SU-DHL-6 (cell line): ENCODE measurements at regions not wholly inside any gene's neighbourhood (a gene's known extent, or its start where the extent isn't known, plus 50 kb on each side); places are given as distances from the start of the nearest gene placed in this dataset.

Experiments
- H2AFZ ChIP-seq: fragments of 200-600 bp; sonication (generic); 2 replicates; pipeline ENCODE4 v1.6.1; 2014; ENCODE audit warnings: low read depth, mild to moderate bottlenecking, moderate library complexity, mixed read lengths, antibody characterized with exemption, low read length; ENCODE audit not compliant: severe bottlenecking
- H3F3A ChIP-seq: fragments of 200-600 bp; shearing (Covaris generic); 2 replicates; pipeline ENCODE4 v1.6.0; 2016; ENCODE audit warnings: antibody characterized with exemption, mild to moderate bottlenecking; ENCODE audit not compliant: insufficient read depth
- H3K27ac ChIP-seq: fragments of 200-600 bp; sonication (generic); 2 replicates; pipeline ENCODE4 v1.5.1; 2016; ENCODE audit warnings: low read depth, mild to moderate bottlenecking, low read length, moderate library complexity, mixed read lengths
- H3K27me3 ChIP-seq: fragments of 200-600 bp; sonication (generic), shearing (Covaris generic); 2 replicates; pipeline ENCODE4 v1.6.0; 2014; ENCODE audit warnings: mild to moderate bottlenecking, low read length
- H3K36me3 ChIP-seq: fragments of 200-600 bp; sonication (generic); 2 replicates; pipeline ENCODE4 v1.6.1; 2014; ENCODE audit warnings: mild to moderate bottlenecking, low read length, mixed read lengths
- H3K4me2 ChIP-seq: fragments of 300-600, 200-600 bp; shearing (Covaris generic), sonication (generic); 2 replicates; pipeline ENCODE4 v1.6.0; 2014; ENCODE audit warnings: low read length, low read depth, mild to moderate bottlenecking; ENCODE audit not compliant: poor library complexity, severe bottlenecking
- H3K4me3 ChIP-seq: fragments of 200-600 bp; sonication (generic); 2 replicates; pipeline ENCODE4 v1.5.1; 2014; ENCODE audit warnings: antibody characterized with exemption, low read length, mild to moderate bottlenecking, mixed read lengths; ENCODE audit not compliant: insufficient read depth, poor library complexity, severe bottlenecking
- H3K79me2 ChIP-seq: fragments of 200-600 bp; sonication (generic); 2 replicates; pipeline ENCODE4 v1.6.1; 2014; ENCODE audit warnings: mild to moderate bottlenecking, low read length, moderate library complexity; ENCODE audit not compliant: insufficient read depth
- H3K9ac ChIP-seq: fragments of 200-600 bp; sonication (generic); 2 replicates; pipeline ENCODE4 v1.7.0; 2014; ENCODE audit warnings: mild to moderate bottlenecking, low read length
- H3K9me2 ChIP-seq: fragments of 200-600 bp; sonication (generic); replicated peaks from 2 replicates; pipeline ENCODE4 v1.6.1; 2014; ENCODE audit warnings: low read length; ENCODE audit not compliant: insufficient read depth
- H3K9me3 ChIP-seq: fragments of 200-600 bp; sonication (generic); 2 replicates; pipeline ENCODE4 v1.6.1; 2014; ENCODE audit warnings: low read length, mixed read lengths; ENCODE audit not compliant: insufficient read depth
- H4K20me1 ChIP-seq: fragments of 200-600 bp; sonication (generic); 2 replicates; pipeline ENCODE4 v1.6.1; 2014; ENCODE audit warnings: low read depth, mild to moderate bottlenecking, antibody characterized with exemption, low read length, moderate library complexity, mixed read lengths
- CTCF ChIP-seq: fragments of 200-600 bp; sonication (generic); IDR thresholded peaks from one replicate; pipeline ENCODE4 v1.5.1; 2017; ENCODE audit warnings: antibody characterized with exemption, mild to moderate bottlenecking, low read length, moderate library complexity; ENCODE audit not compliant: insufficient read depth, poor library complexity, severe bottlenecking
- EZH2phosphoT487 ChIP-seq: fragments of 200-600 bp; sonication (generic), shearing (Covaris generic); conservative IDR thresholded peaks from 2 replicates; pipeline ENCODE4 v1.6.1; 2018; ENCODE audit warnings: mild to moderate bottlenecking, antibody characterized with exemption, low read length, moderate library complexity, mixed read lengths

- H3K27me3 ChIP-seq: no peaks in the 10 kb centered on the region
- H3K9me3 ChIP-seq: no peaks in the 10 kb centered on the region
- TF ChIP-seq EZH2phosphoT487: no peak
- no peak for TF ChIP-seq CTCF
- H3K79me2 ChIP-seq: no peaks in the 10 kb centered on the region
- no peak overlapping the region for H3K4me2 ChIP-seq
- no peaks in the 10 kb centered on the region for H3K9me2 ChIP-seq
- H2AFZ ChIP-seq: no peak overlapping the region
- no peak overlapping the region for H3K4me3 ChIP-seq
- H3K36me3 ChIP-seq: no peaks in the 10 kb centered on the region
- no peaks in the 10 kb centered on the region for H3F3A ChIP-seq
- H3K9ac ChIP-seq: no peak overlapping the region
- no peaks in the 10 kb centered on the region for H4K20me1 ChIP-seq
- H3K27ac ChIP-seq: no peak overlapping the region
Measured at GRCh38 chr11:119933584-119933983, 204.3 kb downstream of the TRIM29 start.

GRCh38 chr11:119932828-119933562 is 204.0 kb upstream of the NECTIN1 start:
- no peaks in the 10 kb centered on the region for H4K20me1 ChIP-seq
- H2AFZ ChIP-seq: no peak overlapping the region

GRCh38 chr11:119928047-119928446 is 199.0 kb upstream of the NECTIN1 start:
- Histone ChIP-seq H3K9ac (no peak overlapping the region), H3K79me2 (no peaks in the 10 kb centered on the region), H3K4me2 (no peak overlapping the region), H3F3A (no peaks in the 10 kb centered on the region), H3K9me3 (no peaks in the 10 kb centered on the region), H3K27ac (no peak overlapping the region), H3K9me2 (no peaks in the 10 kb centered on the region), H3K36me3 (no peaks in the 10 kb centered on the region), H3K27me3 (0 out of 2 replicates have a peak, but pooled peaks cover 2% of the 10 kb centered on the region), H2AFZ (no peak overlapping the region), H3K4me3 (no peak overlapping the region), H4K20me1 (no peaks in the 10 kb centered on the region)
- TF ChIP-seq EZH2phosphoT487: no peak
- no peak for TF ChIP-seq CTCF

More at GRCh38 chr11:119932828-119933562, 204.0 kb upstream of the NECTIN1 start:
- no peak overlapping the region for H3K9ac ChIP-seq
- no peaks in the 10 kb centered on the region for H3K9me3 ChIP-seq
- H3K27me3 ChIP-seq: no peaks in the 10 kb centered on the region
- no peak overlapping the region for H3K4me3 ChIP-seq
- TF ChIP-seq EZH2phosphoT487: no peak
- TF ChIP-seq CTCF: no peak
- H3K27ac ChIP-seq: no peak overlapping the region
- no peaks in the 10 kb centered on the region for H3F3A ChIP-seq
- H3K9me2 ChIP-seq: no peaks in the 10 kb centered on the region
- no peaks in the 10 kb centered on the region for H3K79me2 ChIP-seq
- H3K36me3 ChIP-seq: no peaks in the 10 kb centered on the region
- H3K4me2 ChIP-seq: no peak overlapping the region
